ENCODE measurements at regions not wholly inside any gene's neighbourhood (a gene's known extent, or its start where the extent isn't known, plus 50 kb on each side); places are given as distances from the start of the nearest gene placed in this dataset.
A peak's percentile ranks its signal among the peaks of the same experiment; 100 is the strongest.

- DNase-seq = no peak
- Histone ChIP-seq H3K27ac (ENCODE audit: low read length) (no peak overlapping the region), H3K4me3 (ENCODE audit: low read length) (no peak overlapping the region), H3K4me1 (ENCODE audit: control insufficient read depth, insufficient read depth, low read length) (no peaks in the 10 kb centered on the region), H3K9me3 (replicated peaks; ENCODE audit: control insufficient read depth, low read depth, low read length) (no peaks in the 10 kb centered on the region), H3K27me3 (ENCODE audit: control insufficient read depth, insufficient read depth, low read length) (no peaks in the 10 kb centered on the region), H3K36me3 (ENCODE audit: control insufficient read depth, insufficient read depth, low read length) (no peaks in the 10 kb centered on the region)
- 44% methylated on average over 1 of the region's 2 CpGs for WGBS (ENCODE audit: insufficient coverage)
Observed at GRCh38 chr17:13346081-13346533, 255.6 kb downstream of the HS3ST3A1 start.

GRCh38 chr17:13338421-13338820 lies 263.3 kb downstream of the HS3ST3A1 start:
- DNase-seq = no peak
- no peak overlapping the region for H3K4me3 ChIP-seq (ENCODE audit: low read length)
- WGBS (ENCODE audit: insufficient coverage) = no CpG with 5 or more reads among the region's 1 CpG
- H3K9me3 ChIP-seq (replicated peaks; ENCODE audit: control insufficient read depth, low read depth, low read length) = no peaks in the 10 kb centered on the region
- no peak overlapping the region for H3K27ac ChIP-seq (ENCODE audit: low read length)
- no peaks in the 10 kb centered on the region for H3K27me3 ChIP-seq (ENCODE audit: control insufficient read depth, insufficient read depth, low read length)
- no peaks in the 10 kb centered on the region for H3K4me1 ChIP-seq (ENCODE audit: control insufficient read depth, insufficient read depth, low read length)
- H3K36me3 ChIP-seq (ENCODE audit: control insufficient read depth, insufficient read depth, low read length) = no peaks in the 10 kb centered on the region

- Histone ChIP-seq H3K9me3 (replicated peaks; ENCODE audit: control insufficient read depth, low read depth, low read length) (no peaks in the 10 kb centered on the region), H3K36me3 (ENCODE audit: control insufficient read depth, insufficient read depth, low read length) (no peaks in the 10 kb centered on the region), H3K4me3 (ENCODE audit: low read length) (peak overlapping the region; percentile 27), H3K27ac (ENCODE audit: low read length) (no peak overlapping the region), H3K27me3 (ENCODE audit: control insufficient read depth, insufficient read depth, low read length) (no peaks in the 10 kb centered on the region), H3K4me1 (ENCODE audit: control insufficient read depth, insufficient read depth, low read length) (no peaks in the 10 kb centered on the region)
- DNase-seq = peak; percentile 78
- WGBS (ENCODE audit: insufficient coverage) = 0% methylated on average over 3 of the region's 12 CpGs
Observed at GRCh38 chr17:13337864-13338371, 263.8 kb downstream of the HS3ST3A1 start.

GRCh38 chr17:13337151-13337550 lies 264.6 kb downstream of the HS3ST3A1 start:
- WGBS (ENCODE audit: insufficient coverage) = no CpG with 5 or more reads among the region's 5 CpGs
- DNase-seq = no peak
- H3K27me3 ChIP-seq (ENCODE audit: control insufficient read depth, insufficient read depth, low read length) = no peaks in the 10 kb centered on the region
- no peak overlapping the region for H3K27ac ChIP-seq (ENCODE audit: low read length)
- H3K4me1 ChIP-seq (ENCODE audit: control insufficient read depth, insufficient read depth, low read length) = no peaks in the 10 kb centered on the region
- H3K36me3 ChIP-seq (ENCODE audit: control insufficient read depth, insufficient read depth, low read length) = no peaks in the 10 kb centered on the region
- H3K9me3 ChIP-seq (replicated peaks; ENCODE audit: control insufficient read depth, low read depth, low read length) = no peaks in the 10 kb centered on the region
- no peak overlapping the region for H3K4me3 ChIP-seq (ENCODE audit: low read length)

- WGBS (ENCODE audit: insufficient coverage) = 86% methylated on average over 1 of the region's 1 CpG
- H3K4me3 ChIP-seq (ENCODE audit: low read length) = no peak overlapping the region
- no peaks in the 10 kb centered on the region for H3K27me3 ChIP-seq (ENCODE audit: control insufficient read depth, insufficient read depth, low read length)
- no peaks in the 10 kb centered on the region for H3K4me1 ChIP-seq (ENCODE audit: control insufficient read depth, insufficient read depth, low read length)
- no peaks in the 10 kb centered on the region for H3K36me3 ChIP-seq (ENCODE audit: control insufficient read depth, insufficient read depth, low read length)
- H3K9me3 ChIP-seq (replicated peaks; ENCODE audit: control insufficient read depth, low read depth, low read length) = no peaks in the 10 kb centered on the region
- no peak overlapping the region for H3K27ac ChIP-seq (ENCODE audit: low read length)
- DNase-seq = no peak
Observed at GRCh38 chr17:13334374-13334773, 267.4 kb downstream of the HS3ST3A1 start.

GRCh38 chr17:13333661-13334060 lies 268.1 kb downstream of the HS3ST3A1 start:
- Histone ChIP-seq H3K27ac (ENCODE audit: low read length) (no peak overlapping the region), H3K4me3 (ENCODE audit: low read length) (no peak overlapping the region), H3K4me1 (ENCODE audit: control insufficient read depth, insufficient read depth, low read length) (no peaks in the 10 kb centered on the region), H3K9me3 (replicated peaks; ENCODE audit: control insufficient read depth, low read depth, low read length) (no peaks in the 10 kb centered on the region), H3K36me3 (ENCODE audit: control insufficient read depth, insufficient read depth, low read length) (no peaks in the 10 kb centered on the region), H3K27me3 (ENCODE audit: control insufficient read depth, insufficient read depth, low read length) (no peaks in the 10 kb centered on the region)
- WGBS (ENCODE audit: insufficient coverage) = 100% methylated on average over 1 of the region's 2 CpGs
- DNase-seq = no peak

GRCh38 chr17:13332207-13332606 lies 269.5 kb downstream of the HS3ST3A1 start:
- H3K9me3 ChIP-seq (replicated peaks; ENCODE audit: control insufficient read depth, low read depth, low read length) = no peaks in the 10 kb centered on the region
- no peak for DNase-seq
- H3K36me3 ChIP-seq (ENCODE audit: control insufficient read depth, insufficient read depth, low read length) = no peaks in the 10 kb centered on the region
- H3K4me1 ChIP-seq (ENCODE audit: control insufficient read depth, insufficient read depth, low read length) = no peaks in the 10 kb centered on the region
- H3K4me3 ChIP-seq (ENCODE audit: low read length) = no peak overlapping the region
- no peaks in the 10 kb centered on the region for H3K27me3 ChIP-seq (ENCODE audit: control insufficient read depth, insufficient read depth, low read length)
- no CpG with 5 or more reads among the region's 2 CpGs for WGBS (ENCODE audit: insufficient coverage)
- H3K27ac ChIP-seq (ENCODE audit: low read length) = no peak overlapping the region

GRCh38 chr17:13329421-13329820 lies 272.3 kb downstream of the HS3ST3A1 start:
- Histone ChIP-seq H3K9me3 (replicated peaks; ENCODE audit: control insufficient read depth, low read depth, low read length) (no peaks in the 10 kb centered on the region), H3K36me3 (ENCODE audit: control insufficient read depth, insufficient read depth, low read length) (no peaks in the 10 kb centered on the region), H3K4me3 (ENCODE audit: low read length) (no peak overlapping the region), H3K4me1 (ENCODE audit: control insufficient read depth, insufficient read depth, low read length) (no peaks in the 10 kb centered on the region), H3K27me3 (ENCODE audit: control insufficient read depth, insufficient read depth, low read length) (no peaks in the 10 kb centered on the region), H3K27ac (ENCODE audit: low read length) (no peak overlapping the region)
- DNase-seq = no peak
- WGBS (ENCODE audit: insufficient coverage) = no CpG with 5 or more reads among the region's 3 CpGs

- H3K27me3 ChIP-seq (ENCODE audit: control insufficient read depth, insufficient read depth, low read length) = no peaks in the 10 kb centered on the region
Observed at GRCh38 chr17:13323990-13324389, 277.7 kb downstream of the HS3ST3A1 start.

GRCh38 chr17:13321951-13322701 lies 279.6 kb downstream of the HS3ST3A1 start:
- H3K4me3 ChIP-seq (ENCODE audit: low read length) = no peak overlapping the region
- WGBS (ENCODE audit: insufficient coverage) = no CpG with 5 or more reads among the region's 3 CpGs
- no peak for DNase-seq

More at GRCh38 chr17:13323990-13324389, 277.7 kb downstream of the HS3ST3A1 start:
- Histone ChIP-seq H3K4me1 (ENCODE audit: control insufficient read depth, insufficient read depth, low read length) (no peaks in the 10 kb centered on the region), H3K4me3 (ENCODE audit: low read length) (no peak overlapping the region), H3K36me3 (ENCODE audit: control insufficient read depth, insufficient read depth, low read length) (no peaks in the 10 kb centered on the region), H3K27ac (ENCODE audit: low read length) (no peak overlapping the region), H3K9me3 (replicated peaks; ENCODE audit: control insufficient read depth, low read depth, low read length) (peaks cover 3% of the 10 kb centered on the region)
- no peak for DNase-seq

More at GRCh38 chr17:13321951-13322701, 279.6 kb downstream of the HS3ST3A1 start:
- Histone ChIP-seq H3K27me3 (ENCODE audit: control insufficient read depth, insufficient read depth, low read length) (no peaks in the 10 kb centered on the region), H3K9me3 (replicated peaks; ENCODE audit: control insufficient read depth, low read depth, low read length) (peaks cover 3% of the 10 kb centered on the region), H3K27ac (ENCODE audit: low read length) (no peak overlapping the region), H3K4me1 (ENCODE audit: control insufficient read depth, insufficient read depth, low read length) (no peaks in the 10 kb centered on the region), H3K36me3 (ENCODE audit: control insufficient read depth, insufficient read depth, low read length) (no peaks in the 10 kb centered on the region)
